HepG2 (cell line): ENCODE measurements at regions not wholly inside any gene's neighbourhood (a gene's known extent, or its start where the extent isn't known, plus 50 kb on each side); places are given as distances from the start of the nearest gene placed in this dataset.
A peak's percentile ranks its signal among the peaks of the same experiment; 100 is the strongest.

ENCODE experiments used
- ARNT2 ChIP-seq: sonication (generic); formaldehyde crosslinking; IDR thresholded peaks from 2 replicates; pipeline ENCODE4 v1.8.0; 2022; ENCODE audit warnings: mild to moderate bottlenecking, low read depth, missing genetic modification reagents, moderate library complexity
- ATF6 ChIP-seq: sonication (generic); formaldehyde crosslinking; conservative IDR thresholded peaks from 2 replicates; pipeline ENCODE4 v1.4.0; 2020; ENCODE audit warnings: missing genetic modification reagents
- CHD2 ChIP-seq: IDR thresholded peaks from 2 replicates; pipeline ENCODE4 v1.6.1; 2011; ENCODE audit warnings: low read depth, low read length, improper control_type of control experiment
- DMTF1 ChIP-seq: sonication (generic); formaldehyde crosslinking; IDR thresholded peaks from 2 replicates; pipeline ENCODE4 v1.4.0; 2020; ENCODE audit warnings: mild to moderate bottlenecking, missing genetic modification reagents
- DR1 ChIP-seq: sonication (generic); formaldehyde crosslinking; IDR thresholded peaks from 2 replicates; pipeline ENCODE4 v1.8.0; 2021; ENCODE audit warnings: mild to moderate bottlenecking, missing genetic modification reagents, inconsistent platforms
- ELF3 ChIP-seq: IDR thresholded peaks from 2 replicates; pipeline ENCODE4 v1.6.1; 2016; ENCODE audit warnings: missing genetic modification reagents, missing compliant biosample characterization
- FOSL1 ChIP-seq: sonication (generic); formaldehyde crosslinking; IDR thresholded peaks from 2 replicates; pipeline ENCODE4 v1.9.0; 2021; ENCODE audit warnings: missing genetic modification reagents, borderline replicate concordance
- GTF3A ChIP-seq: sonication (generic); formaldehyde crosslinking; conservative IDR thresholded peaks from 2 replicates; pipeline ENCODE4 v1.4.0; 2020; ENCODE audit warnings: mild to moderate bottlenecking, missing genetic modification reagents
- PATZ1 ChIP-seq: sonication (generic); formaldehyde crosslinking; IDR thresholded peaks from 2 replicates; pipeline ENCODE4 v1.4.0; 2020; ENCODE audit warnings: missing genetic modification reagents
- PTBP1 ChIP-seq: fragments of 200-400 bp; formaldehyde crosslinking; IDR thresholded peaks from 2 replicates; pipeline ENCODE4 v1.6.1; 2018; ENCODE audit warnings: low read length, low read depth; ENCODE audit not compliant: poor library complexity, severe bottlenecking
- RXRA ChIP-seq: sonication (generic); formaldehyde crosslinking; IDR thresholded peaks from 2 replicates; pipeline ENCODE4 v1.5.1; 2020; ENCODE audit warnings: missing genetic modification reagents
- SNRNP70 ChIP-seq: fragments of 200-400 bp; formaldehyde crosslinking; IDR thresholded peaks from 2 replicates; pipeline ENCODE4 v1.6.1; 2017; ENCODE audit warnings: mild to moderate bottlenecking, low read depth, low read length, moderate library complexity
- SRY ChIP-seq: sonication (generic); formaldehyde crosslinking; IDR thresholded peaks from 2 replicates; pipeline ENCODE4 v1.8.0; 2022; ENCODE audit warnings: mild to moderate bottlenecking, missing genetic modification reagents
- SSRP1 ChIP-seq: IDR thresholded peaks from 2 replicates; pipeline ENCODE4 v1.6.1; 2016; ENCODE audit warnings: control low read depth
- ZNF160 ChIP-seq: sonication (generic); formaldehyde crosslinking; IDR thresholded peaks from 2 replicates; pipeline ENCODE4 v1.8.0; 2022; ENCODE audit warnings: mild to moderate bottlenecking, inconsistent platforms, missing genetic modification reagents
- ZNF260 ChIP-seq: sonication (generic); formaldehyde crosslinking; IDR thresholded peaks from 2 replicates; pipeline ENCODE4 v1.4.0; 2020; ENCODE audit warnings: missing genetic modification reagents, low read depth, mild to moderate bottlenecking, borderline replicate concordance
- ZNF580 ChIP-seq: IDR thresholded peaks from 2 replicates; pipeline ENCODE4 v1.6.1; 2016; ENCODE audit warnings: low read depth, borderline replicate concordance
- ZNF616 ChIP-seq: sonication (generic); formaldehyde crosslinking; IDR thresholded peaks from 2 replicates; pipeline ENCODE4 v1.5.0; 2020; ENCODE audit warnings: low read depth, mild to moderate bottlenecking, missing genetic modification reagents
- ZNF639 ChIP-seq: conservative IDR thresholded peaks from 2 replicates; pipeline ENCODE4 v1.6.1; 2018; ENCODE audit warnings: missing genetic modification reagents
- ZNF772 ChIP-seq: sonication (generic); formaldehyde crosslinking; IDR thresholded peaks from 2 replicates; pipeline ENCODE4 v1.5.0; 2020; ENCODE audit warnings: mild to moderate bottlenecking, missing genetic modification reagents
- ZNF816 ChIP-seq: sonication (generic); formaldehyde crosslinking; IDR thresholded peaks from 2 replicates; pipeline ENCODE4 v1.8.0; 2022; ENCODE audit warnings: missing genetic modification reagents, mild to moderate bottlenecking, borderline replicate concordance
- ZSCAN25 ChIP-seq: sonication (generic); formaldehyde crosslinking; IDR thresholded peaks from 2 replicates; pipeline ENCODE4 v1.8.0; 2022; ENCODE audit warnings: mild to moderate bottlenecking, missing genetic modification reagents

GRCh38 chr17:72399608-72400487 is 279.0 kb downstream of the SOX9 start (continued):
- TF ChIP-seq ATF6 (CRISPR knock-in tag) (no peak), RXRA (CRISPR knock-in tag) (peak; percentile 92), FOSL1 (peak; percentile 89), ZNF772 (CRISPR knock-in tag) (peak; percentile 72), PATZ1 (CRISPR knock-in tag) (peak; percentile 100), SRY (CRISPR knock-in tag) (no peak; the same call in 1 of the 2 replicates), SNRNP70 (no peak), ZSCAN25 (peak; percentile 54; the same call in 1 of the 2 replicates), SSRP1 (CRISPR knock-in tag) (peak; percentile 97), ZNF616 (CRISPR knock-in tag) (no peak), ZNF160 (CRISPR knock-in tag) (no peak; the same call in 1 of the 2 replicates), DR1 (CRISPR knock-in tag) (no peak), ZNF260 (CRISPR knock-in tag) (no peak), ELF3 (CRISPR knock-in tag) (peak; percentile 96), ZNF639 (peak; percentile 71), GTF3A (no peak), DMTF1 (CRISPR knock-in tag) (peak; percentile 59; the same call in 1 of the 2 replicates), ARNT2 (CRISPR knock-in tag) (peak; percentile 82), PTBP1 (no peak), ZNF580 (CRISPR knock-in tag) (peak; percentile 79; the same call in 1 of the 2 replicates), CHD2 (peak; percentile 21; the same call in 1 of the 2 replicates), ZNF816 (CRISPR knock-in tag) (peak; percentile 98)
